HuH-7.5 (cell line): ENCODE measurements at regions not wholly inside any gene's neighbourhood (a gene's known extent, or its start where the extent isn't known, plus 50 kb on each side); places are given as distances from the start of the nearest gene placed in this dataset.

Experiments used
- DNase-seq: peaks from one replicate; pipeline ENCODE4 v3.0.0; 2011; ENCODE audit warnings: low spot score

GRCh38 chr5:89127191-89127590 is 244.2 kb upstream of the MEF2C start:
- DNase-seq = no peak

- DNase-seq = no peak
These were observed 242.4 kb upstream of the MEF2C start for GRCh38 chr5:89125372-89125771.

- no peak for DNase-seq
These were observed 240.6 kb upstream of the MEF2C start for GRCh38 chr5:89123581-89123980.

- DNase-seq = no peak
These were observed 237.7 kb upstream of the MEF2C start for GRCh38 chr5:89120719-89121118.

- no peak for DNase-seq
These were observed 234.2 kb upstream of the MEF2C start for GRCh38 chr5:89117124-89117644.

GRCh38 chr5:89110916-89111646 is 228.1 kb upstream of the MEF2C start:
- no peak for DNase-seq

- no peak for DNase-seq
These were observed 223.5 kb upstream of the MEF2C start for GRCh38 chr5:89106480-89106879.

- DNase-seq = no peak
These were observed 222.9 kb upstream of the MEF2C start for GRCh38 chr5:89105836-89106235.

GRCh38 chr5:89105171-89105695 is 222.2 kb upstream of the MEF2C start:
- no peak for DNase-seq

GRCh38 chr5:89098199-89098756 is 215.3 kb upstream of the MEF2C start:
- DNase-seq = no peak

- no peak for DNase-seq
These were observed 214.1 kb upstream of the MEF2C start for GRCh38 chr5:89097103-89097502.

GRCh38 chr5:89095341-89095740 is 212.4 kb upstream of the MEF2C start:
- DNase-seq = no peak

GRCh38 chr5:89090037-89090436 is 207.1 kb upstream of the MEF2C start:
- no peak for DNase-seq

GRCh38 chr5:89087551-89088318 is 204.8 kb upstream of the MEF2C start:
- DNase-seq = no peak

GRCh38 chr5:89087128-89087527 is 204.1 kb upstream of the MEF2C start:
- no peak for DNase-seq

GRCh38 chr5:89086390-89087086 is 203.6 kb upstream of the MEF2C start:
- no peak for DNase-seq

GRCh38 chr5:89083791-89084190 is 200.8 kb upstream of the MEF2C start:
- DNase-seq = no peak

GRCh38 chr5:89081360-89081759 is 198.4 kb upstream of the MEF2C start:
- DNase-seq = no peak

GRCh38 chr5:89080467-89081116 is 197.6 kb upstream of the MEF2C start:
- DNase-seq = no peak

- no peak for DNase-seq
These were observed 190.1 kb upstream of the MEF2C start for GRCh38 chr5:89072842-89073672.

GRCh38 chr5:89071941-89072331 is 189.0 kb upstream of the MEF2C start:
- DNase-seq = no peak
